ENCODE measurements at regions not wholly inside any gene's neighbourhood (a gene's known extent, or its start where the extent isn't known, plus 50 kb on each side); places are given as distances from the start of the nearest gene placed in this dataset.

- H3K9me3 ChIP-seq (ENCODE audit: insufficient read depth, low read length): peaks cover 6% of the 10 kb centered on the region; the same call in 1 of the 2 replicates
- no peak overlapping the region for H2AFZ ChIP-seq (ENCODE audit: low read depth, low read length)
- H3K4me1 ChIP-seq (ENCODE audit: low read length): peaks cover 20% of the 10 kb centered on the region
- peaks cover 6% of the 10 kb centered on the region for H3K36me3 ChIP-seq (replicated peaks; ENCODE audit: low read depth, low read length)
- no peak overlapping the region for H3K9ac ChIP-seq (ENCODE audit: low read length)
- H3K27me3 ChIP-seq (ENCODE audit: low read depth, low read length): peaks cover 6% of the 10 kb centered on the region
- H4K20me1 ChIP-seq (ENCODE audit: insufficient read depth, low read length): no peaks in the 10 kb centered on the region
- H3K79me2 ChIP-seq (ENCODE audit: low read length): no peaks in the 10 kb centered on the region
- TF ChIP-seq EZH2phosphoT487 (IDR thresholded peaks at IDR 0.05; ENCODE audit: low read depth): no peak
- no peak for TF ChIP-seq CTCF (IDR thresholded peaks at IDR 0.05; ENCODE audit: low read depth, low read length)
- no peak overlapping the region for H3K27ac ChIP-seq (ENCODE audit: low read length)
- H3K4me3 ChIP-seq (ENCODE audit: low read length): no peak overlapping the region
- H3K4me2 ChIP-seq (ENCODE audit: low read length): no peak overlapping the region
Observed at GRCh38 chr13:78024996-78025395, 106.4 kb upstream of the EDNRB start.

DNA sequence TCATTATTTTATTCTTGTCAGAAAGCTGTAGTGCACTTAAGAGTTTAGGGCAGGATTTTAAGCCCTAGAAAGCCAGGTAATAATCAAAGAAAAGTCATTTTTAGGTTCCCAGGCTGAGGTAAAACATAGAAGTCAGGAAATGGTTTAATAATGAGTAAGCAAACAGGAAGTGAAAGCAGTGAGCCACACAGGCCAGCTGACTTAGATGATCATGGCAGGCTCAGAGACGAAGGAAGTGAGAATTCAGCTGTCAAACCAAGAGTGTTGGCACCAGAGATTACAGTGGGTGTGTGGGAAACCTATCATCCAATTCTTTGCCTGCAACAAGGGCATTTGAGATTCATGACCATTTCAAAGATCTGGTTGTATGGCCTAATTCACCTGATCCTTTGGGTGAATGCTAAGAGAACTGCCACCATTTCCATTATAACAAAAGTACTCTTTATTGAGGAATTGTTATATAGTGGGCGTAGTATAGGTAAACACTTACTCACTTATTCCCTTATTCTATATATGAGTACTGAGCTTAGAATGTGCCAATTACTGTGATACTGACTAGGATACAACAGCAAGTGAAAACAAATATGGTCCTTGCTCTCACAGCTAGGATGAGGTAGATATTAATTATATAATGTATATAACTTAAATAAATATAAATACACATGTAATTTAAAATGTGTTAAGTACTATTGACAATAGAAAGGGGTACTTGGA, 103.7 kb upstream of the EDNRB start:
- Histone ChIP-seq H4K20me1 (ENCODE audit: insufficient read depth, low read length) (no peaks in the 10 kb centered on the region), H3K27me3 (ENCODE audit: low read depth, low read length) (peaks cover 6% of the 10 kb centered on the region), H3K36me3 (replicated peaks; ENCODE audit: low read depth, low read length) (peaks cover 6% of the 10 kb centered on the region), H3K79me2 (ENCODE audit: low read length) (no peaks in the 10 kb centered on the region), H3K4me1 (ENCODE audit: low read length) (peaks cover 20% of the 10 kb centered on the region), H3K4me3 (ENCODE audit: low read length) (no peak overlapping the region), H3K27ac (ENCODE audit: low read length) (peak overlapping the region; percentile 49), H3K4me2 (ENCODE audit: low read length) (peak overlapping the region; percentile 56), H3K9me3 (ENCODE audit: insufficient read depth, low read length) (peaks cover 6% of the 10 kb centered on the region; the same call in 1 of the 2 replicates), H3K9ac (ENCODE audit: low read length) (no peak overlapping the region), H2AFZ (ENCODE audit: low read depth, low read length) (no peak overlapping the region)
- TF ChIP-seq EZH2phosphoT487 (IDR thresholded peaks at IDR 0.05; ENCODE audit: low read depth) (peak; percentile 29; the same call in 1 of the 2 replicates), CTCF (IDR thresholded peaks at IDR 0.05; ENCODE audit: low read depth, low read length) (no peak)

GRCh38 chr13:78020861-78021260, 102.2 kb upstream of the EDNRB start:
- no peak overlapping the region for H2AFZ ChIP-seq (ENCODE audit: low read depth, low read length)
- peaks cover 20% of the 10 kb centered on the region for H3K4me1 ChIP-seq (ENCODE audit: low read length)
- H3K27me3 ChIP-seq (ENCODE audit: low read depth, low read length): peaks cover 6% of the 10 kb centered on the region
- H3K36me3 ChIP-seq (replicated peaks; ENCODE audit: low read depth, low read length): peaks cover 6% of the 10 kb centered on the region
- H3K4me2 ChIP-seq (ENCODE audit: low read length): no peak overlapping the region
- H3K27ac ChIP-seq (ENCODE audit: low read length): no peak overlapping the region
- no peaks in the 10 kb centered on the region for H4K20me1 ChIP-seq (ENCODE audit: insufficient read depth, low read length)
- H3K4me3 ChIP-seq (ENCODE audit: low read length): no peak overlapping the region
- no peak overlapping the region for H3K9ac ChIP-seq (ENCODE audit: low read length)
- TF ChIP-seq EZH2phosphoT487 (IDR thresholded peaks at IDR 0.05; ENCODE audit: low read depth): no peak
- no peak for TF ChIP-seq CTCF (IDR thresholded peaks at IDR 0.05; ENCODE audit: low read depth, low read length)
- peaks cover 6% of the 10 kb centered on the region; the same call in 1 of the 2 replicates for H3K9me3 ChIP-seq (ENCODE audit: insufficient read depth, low read length)
- no peaks in the 10 kb centered on the region for H3K79me2 ChIP-seq (ENCODE audit: low read length)

- Histone ChIP-seq H4K20me1 (ENCODE audit: insufficient read depth, low read length) (no peaks in the 10 kb centered on the region), H3K4me3 (ENCODE audit: low read length) (no peak overlapping the region), H3K27me3 (ENCODE audit: low read depth, low read length) (peaks cover 2% of the 10 kb centered on the region), H3K4me2 (ENCODE audit: low read length) (no peak overlapping the region), H3K36me3 (replicated peaks; ENCODE audit: low read depth, low read length) (no peaks in the 10 kb centered on the region), H3K4me1 (ENCODE audit: low read length) (no peaks in the 10 kb centered on the region; the same call in 1 of the 2 replicates), H3K79me2 (ENCODE audit: low read length) (no peaks in the 10 kb centered on the region), H3K9me3 (ENCODE audit: insufficient read depth, low read length) (no peaks in the 10 kb centered on the region), H3K27ac (ENCODE audit: low read length) (no peak overlapping the region), H2AFZ (ENCODE audit: low read depth, low read length) (no peak overlapping the region), H3K9ac (ENCODE audit: low read length) (no peak overlapping the region)
- no peak for TF ChIP-seq EZH2phosphoT487 (IDR thresholded peaks at IDR 0.05; ENCODE audit: low read depth)
- TF ChIP-seq CTCF (IDR thresholded peaks at IDR 0.05; ENCODE audit: low read depth, low read length): no peak
Observed at GRCh38 chr13:78015782-78016181, 97.2 kb upstream of the EDNRB start.
